ENCODE measurements at regions not wholly inside any gene's neighbourhood (a gene's known extent, or its start where the extent isn't known, plus 50 kb on each side); places are given as distances from the start of the nearest gene placed in this dataset.

DNA sequence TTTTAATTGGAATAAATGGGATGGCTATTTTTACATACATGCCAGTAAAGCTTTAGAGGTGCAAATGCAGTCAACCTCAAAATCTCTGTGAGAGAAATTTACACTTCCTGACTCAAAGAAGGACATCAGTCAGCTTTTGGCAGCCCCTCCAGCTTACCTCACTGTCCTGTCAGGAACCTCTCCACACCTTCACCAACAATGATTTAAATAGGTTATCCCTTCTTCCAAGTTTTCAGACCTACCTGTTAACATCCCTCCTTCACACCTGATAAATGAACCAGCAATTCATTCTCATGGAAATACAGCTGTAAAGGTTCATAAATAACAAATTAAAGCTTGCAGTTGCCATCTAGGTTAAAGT is 286.1 kb downstream of the SHOX2 start:
- Histone ChIP-seq H3K27ac (ENCODE audit: low read depth, low read length) (no peak overlapping the region), H3K36me3 (ENCODE audit: insufficient read depth, low read length) (no peaks in the 10 kb centered on the region), H3K27me3 (ENCODE audit: control insufficient read depth in 1 of 2, insufficient read depth in 2 of 2, low read length in 2 of 2) (no peaks in the 10 kb centered on the region), H3K4me3 (ENCODE audit: low read depth in 1 of 2, low read length in 2 of 2) (no peak overlapping the region), H3K9ac (ENCODE audit: low read length) (no peak overlapping the region), H3K9me3 (ENCODE audit: low read length) (no peaks in the 10 kb centered on the region), H3K4me1 (ENCODE audit: insufficient read depth, low read length) (no peaks in the 10 kb centered on the region)

DNA sequence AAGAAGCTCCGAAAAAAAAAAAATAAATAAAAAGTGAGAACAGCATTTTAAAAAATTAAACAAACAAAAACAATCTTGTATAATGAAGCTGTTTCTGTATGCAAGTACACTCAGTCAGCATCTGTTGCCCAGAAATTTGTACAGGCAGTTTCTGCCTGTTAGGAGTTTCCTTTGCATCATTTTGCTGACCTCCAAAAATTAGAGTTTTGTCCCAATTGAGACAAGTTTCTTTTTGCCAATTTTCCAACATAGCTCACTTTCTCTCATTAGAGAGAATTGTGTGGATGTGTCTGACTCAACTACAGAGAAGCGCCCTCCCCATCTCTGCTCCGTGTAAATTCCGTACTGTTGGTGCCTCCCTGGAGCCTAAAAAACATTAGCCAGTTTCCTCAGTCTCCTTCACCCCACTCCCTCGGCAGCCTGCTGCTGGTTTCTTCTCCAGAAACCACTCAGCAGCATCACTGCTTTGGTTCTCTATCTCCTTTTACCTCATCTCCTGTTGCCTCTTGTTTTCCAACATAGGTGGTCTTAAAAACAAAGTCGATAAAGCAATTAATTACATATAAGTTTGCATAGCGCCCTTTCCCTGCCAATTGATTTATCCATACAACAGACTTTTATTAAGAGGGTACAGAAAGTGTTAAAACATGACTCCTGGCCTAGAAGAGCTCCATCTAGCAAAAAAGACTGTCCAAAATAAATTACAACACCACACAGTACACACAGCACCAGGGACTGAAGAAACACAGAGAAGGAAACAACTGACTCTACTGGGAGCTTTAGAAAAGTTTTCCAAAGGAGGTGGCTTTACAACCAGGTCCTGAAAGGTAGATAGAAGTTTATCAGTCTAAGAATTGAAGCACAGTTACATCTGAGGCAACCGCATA is 286.7 kb downstream of the SHOX2 start:
- Histone ChIP-seq H3K9ac (ENCODE audit: low read length) (no peak overlapping the region), H3K4me1 (ENCODE audit: insufficient read depth, low read length) (no peaks in the 10 kb centered on the region), H3K27ac (ENCODE audit: low read depth, low read length) (no peak overlapping the region), H3K36me3 (ENCODE audit: insufficient read depth, low read length) (no peaks in the 10 kb centered on the region), H3K27me3 (ENCODE audit: control insufficient read depth in 1 of 2, insufficient read depth in 2 of 2, low read length in 2 of 2) (no peaks in the 10 kb centered on the region), H3K9me3 (ENCODE audit: low read length) (no peaks in the 10 kb centered on the region), H3K4me3 (ENCODE audit: low read depth in 1 of 2, low read length in 2 of 2) (no peak overlapping the region)

DNA sequence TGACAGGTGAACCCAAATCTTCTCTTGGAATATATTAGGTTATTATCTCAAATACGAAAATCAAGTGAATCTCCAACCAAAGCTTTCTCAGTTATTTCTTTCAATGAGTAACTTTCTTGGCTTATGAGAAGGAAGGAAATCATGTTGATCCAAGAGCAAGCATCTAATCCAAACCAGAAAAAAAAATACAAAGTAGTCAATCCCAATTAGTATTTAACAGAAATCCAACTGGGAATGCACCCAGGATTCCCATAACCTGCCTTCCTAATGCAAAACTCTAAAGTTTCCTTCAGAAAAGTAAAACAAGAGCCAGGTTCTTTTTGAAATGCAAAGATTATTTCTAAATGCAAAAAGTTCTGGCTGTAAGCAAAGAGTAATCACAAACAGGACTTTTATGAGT is 289.3 kb downstream of the SHOX2 start:
- Histone ChIP-seq H3K36me3 (ENCODE audit: insufficient read depth, low read length) (no peaks in the 10 kb centered on the region), H3K4me3 (ENCODE audit: low read depth in 1 of 2, low read length in 2 of 2) (no peak overlapping the region), H3K4me1 (ENCODE audit: insufficient read depth, low read length) (no peaks in the 10 kb centered on the region), H3K9me3 (ENCODE audit: low read length) (no peaks in the 10 kb centered on the region), H3K27me3 (ENCODE audit: control insufficient read depth in 1 of 2, insufficient read depth in 2 of 2, low read length in 2 of 2) (no peaks in the 10 kb centered on the region), H3K27ac (ENCODE audit: low read depth, low read length) (no peak overlapping the region), H3K9ac (ENCODE audit: low read length) (no peak overlapping the region)

DNA sequence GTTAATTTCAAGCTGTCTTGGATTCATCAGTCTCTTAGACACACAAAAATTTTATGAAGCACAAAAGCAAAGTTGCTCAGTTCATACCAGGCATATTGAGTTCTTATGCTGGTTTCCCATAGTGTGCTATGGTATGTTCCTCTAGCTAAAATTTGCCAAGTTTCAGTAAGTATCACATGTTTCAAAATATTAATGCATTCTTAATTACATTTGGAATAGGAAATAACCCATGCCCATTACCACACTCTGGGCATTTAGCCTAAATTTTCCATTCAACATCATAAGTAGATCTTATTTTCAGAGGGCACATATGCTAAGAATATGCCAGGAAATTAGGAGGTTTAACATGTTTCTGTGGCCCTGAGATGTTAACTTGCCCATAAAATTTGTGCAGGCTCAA is 289.9 kb downstream of the SHOX2 start:
- Histone ChIP-seq H3K9me3 (ENCODE audit: low read length) (no peaks in the 10 kb centered on the region), H3K4me1 (ENCODE audit: insufficient read depth, low read length) (no peaks in the 10 kb centered on the region), H3K27ac (ENCODE audit: low read depth, low read length) (no peak overlapping the region), H3K9ac (ENCODE audit: low read length) (no peak overlapping the region), H3K36me3 (ENCODE audit: insufficient read depth, low read length) (no peaks in the 10 kb centered on the region), H3K4me3 (ENCODE audit: low read depth in 1 of 2, low read length in 2 of 2) (no peak overlapping the region), H3K27me3 (ENCODE audit: control insufficient read depth in 1 of 2, insufficient read depth in 2 of 2, low read length in 2 of 2) (no peaks in the 10 kb centered on the region)

DNA sequence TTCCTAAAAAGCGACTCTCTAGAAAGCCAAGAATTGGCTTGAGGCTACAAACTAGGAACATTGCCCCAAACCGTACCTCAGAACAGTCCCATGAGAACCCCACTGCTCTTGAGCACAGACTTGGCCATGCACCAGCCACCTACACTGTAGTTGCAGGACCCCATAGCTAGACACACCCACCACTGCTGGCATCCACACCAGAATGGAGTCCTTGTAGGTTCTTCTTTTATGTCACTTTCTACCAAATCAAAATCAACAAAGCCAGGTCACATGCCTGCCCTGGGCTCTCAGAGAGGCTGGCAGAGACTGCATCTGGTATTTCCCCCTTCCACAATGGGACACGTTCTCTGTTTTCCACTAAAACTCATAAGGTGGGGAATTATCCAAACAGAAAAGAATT is 290.5 kb downstream of the SHOX2 start:
- Histone ChIP-seq H3K4me3 (ENCODE audit: low read depth in 1 of 2, low read length in 2 of 2) (no peak overlapping the region), H3K9ac (ENCODE audit: low read length) (no peak overlapping the region), H3K27me3 (ENCODE audit: control insufficient read depth in 1 of 2, insufficient read depth in 2 of 2, low read length in 2 of 2) (no peaks in the 10 kb centered on the region), H3K9me3 (ENCODE audit: low read length) (no peaks in the 10 kb centered on the region), H3K4me1 (ENCODE audit: insufficient read depth, low read length) (no peaks in the 10 kb centered on the region), H3K36me3 (ENCODE audit: insufficient read depth, low read length) (no peaks in the 10 kb centered on the region), H3K27ac (ENCODE audit: low read depth, low read length) (no peak overlapping the region)

DNA sequence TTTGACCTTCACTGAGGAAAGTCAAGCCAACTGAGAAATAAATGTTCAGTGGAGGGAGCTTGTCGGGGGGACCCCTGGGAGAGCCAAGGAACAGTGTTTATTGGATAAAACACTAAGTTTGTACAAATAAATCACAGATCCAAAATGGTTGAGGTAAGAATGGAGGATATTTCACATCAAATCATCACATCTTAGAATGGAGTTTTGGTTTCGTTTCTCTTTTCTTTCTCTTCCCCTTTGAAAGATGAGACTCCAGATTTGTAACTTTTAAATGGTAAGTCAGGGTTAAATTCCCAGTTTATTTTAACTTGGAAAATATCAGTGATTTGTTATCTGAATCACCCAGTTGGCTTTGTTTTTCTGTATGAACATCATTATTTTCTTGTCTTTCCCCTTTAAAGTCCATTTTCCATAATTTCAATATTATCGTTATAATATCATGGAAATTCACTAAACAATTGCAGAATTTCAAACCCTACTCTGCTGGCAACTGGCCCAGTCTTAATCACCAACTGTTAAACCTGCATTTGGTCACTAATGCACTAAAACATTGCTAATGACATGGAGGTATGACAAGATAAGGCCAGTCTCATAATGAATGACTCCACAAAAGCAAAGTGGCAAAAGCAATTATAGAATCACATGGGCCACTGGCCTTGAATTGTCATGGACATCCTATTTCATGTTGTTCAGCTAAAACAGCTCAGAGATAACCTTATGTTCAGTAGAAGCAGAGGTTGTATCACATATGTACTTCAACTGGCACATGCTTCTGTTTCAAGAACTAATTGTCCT is 295.1 kb downstream of the SHOX2 start:
- H3K4me3 ChIP-seq (ENCODE audit: low read depth in 1 of 2, low read length in 2 of 2): no peak overlapping the region
- H3K9ac ChIP-seq (ENCODE audit: low read length): no peak overlapping the region
- H3K9me3 ChIP-seq (ENCODE audit: low read length): no peaks in the 10 kb centered on the region
- no peak overlapping the region for H3K27ac ChIP-seq (ENCODE audit: low read depth, low read length)
- H3K36me3 ChIP-seq (ENCODE audit: insufficient read depth, low read length): no peaks in the 10 kb centered on the region
- H3K4me1 ChIP-seq (ENCODE audit: insufficient read depth, low read length): no peaks in the 10 kb centered on the region
- no peaks in the 10 kb centered on the region for H3K27me3 ChIP-seq (ENCODE audit: control insufficient read depth in 1 of 2, insufficient read depth in 2 of 2, low read length in 2 of 2)

DNA sequence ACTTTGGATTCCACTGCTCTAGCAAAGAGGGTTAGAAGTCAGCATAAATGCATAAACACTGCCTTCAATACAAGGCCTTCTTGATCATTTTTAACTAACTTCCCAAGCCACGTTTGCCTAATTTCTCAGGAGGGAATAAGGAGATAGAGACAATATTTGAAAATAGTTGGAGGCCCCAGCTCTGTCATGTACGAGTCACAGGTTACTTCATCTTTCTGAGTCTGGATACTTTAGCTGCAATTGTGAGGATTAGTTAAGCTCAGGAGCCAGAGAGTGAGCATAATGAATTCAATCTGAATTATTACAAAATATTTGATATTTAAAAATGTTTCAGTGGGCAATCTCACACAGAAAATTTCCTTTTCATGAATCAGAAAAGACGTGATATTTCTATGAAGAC is 298.9 kb downstream of the SHOX2 start:
- Histone ChIP-seq H3K36me3 (ENCODE audit: insufficient read depth, low read length) (no peaks in the 10 kb centered on the region), H3K27me3 (ENCODE audit: control insufficient read depth in 1 of 2, insufficient read depth in 2 of 2, low read length in 2 of 2) (no peaks in the 10 kb centered on the region), H3K27ac (ENCODE audit: low read depth, low read length) (no peak overlapping the region), H3K9ac (ENCODE audit: low read length) (no peak overlapping the region), H3K4me1 (ENCODE audit: insufficient read depth, low read length) (no peaks in the 10 kb centered on the region), H3K9me3 (ENCODE audit: low read length) (no peaks in the 10 kb centered on the region), H3K4me3 (ENCODE audit: low read depth in 1 of 2, low read length in 2 of 2) (no peak overlapping the region)

DNA sequence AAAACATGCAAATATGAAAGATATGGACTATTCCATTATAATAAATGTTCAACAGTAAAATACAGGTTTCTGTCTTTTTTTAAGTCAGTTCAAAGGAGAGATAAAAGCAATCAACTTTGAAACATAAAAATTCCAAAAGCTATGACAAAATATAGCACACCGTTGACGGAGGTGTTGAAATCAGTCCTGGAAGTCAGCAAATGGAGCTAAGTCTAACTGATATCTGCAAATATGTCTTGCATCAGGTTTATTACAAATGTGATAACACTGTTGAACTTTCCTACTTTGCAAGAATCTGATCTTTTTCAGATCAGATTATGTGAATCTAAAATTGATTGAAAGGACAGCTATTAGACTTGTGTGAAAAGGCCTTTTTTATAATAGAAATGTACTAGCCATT is 300.7 kb downstream of the SHOX2 start:
- H3K27me3 ChIP-seq (ENCODE audit: control insufficient read depth in 1 of 2, insufficient read depth in 2 of 2, low read length in 2 of 2): no peaks in the 10 kb centered on the region
- H3K9ac ChIP-seq (ENCODE audit: low read length): no peak overlapping the region
- no peak overlapping the region for H3K4me3 ChIP-seq (ENCODE audit: low read depth in 1 of 2, low read length in 2 of 2)
- H3K4me1 ChIP-seq (ENCODE audit: insufficient read depth, low read length): no peaks in the 10 kb centered on the region
- H3K9me3 ChIP-seq (ENCODE audit: low read length): no peaks in the 10 kb centered on the region
- H3K27ac ChIP-seq (ENCODE audit: low read depth, low read length): no peak overlapping the region
- no peaks in the 10 kb centered on the region for H3K36me3 ChIP-seq (ENCODE audit: insufficient read depth, low read length)

DNA sequence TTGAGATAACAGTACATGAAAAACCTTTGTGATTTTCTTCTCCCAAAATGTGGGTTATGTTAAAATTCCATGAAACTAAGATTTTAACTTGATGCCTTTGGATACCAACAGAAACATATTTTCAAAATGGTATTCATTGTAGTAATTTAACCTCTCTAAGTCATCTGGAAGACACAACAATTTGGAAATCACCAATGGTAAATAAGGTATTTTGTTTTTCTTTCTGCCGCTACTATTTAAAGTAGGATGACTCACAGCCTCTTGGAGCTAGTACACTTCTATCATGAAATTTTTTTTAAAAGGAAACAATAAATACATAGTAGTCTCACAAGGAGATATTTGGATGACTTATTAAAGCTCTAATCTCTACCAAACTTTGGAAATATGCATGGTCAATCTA is 291.6 kb upstream of the VEPH1 start:
- Histone ChIP-seq H3K4me1 (ENCODE audit: insufficient read depth, low read length) (no peaks in the 10 kb centered on the region), H3K27me3 (ENCODE audit: control insufficient read depth in 1 of 2, insufficient read depth in 2 of 2, low read length in 2 of 2) (no peaks in the 10 kb centered on the region), H3K27ac (ENCODE audit: low read depth, low read length) (no peak overlapping the region), H3K4me3 (ENCODE audit: low read depth in 1 of 2, low read length in 2 of 2) (no peak overlapping the region), H3K9me3 (ENCODE audit: low read length) (no peaks in the 10 kb centered on the region), H3K36me3 (ENCODE audit: insufficient read depth, low read length) (no peaks in the 10 kb centered on the region), H3K9ac (ENCODE audit: low read length) (no peak overlapping the region)

DNA sequence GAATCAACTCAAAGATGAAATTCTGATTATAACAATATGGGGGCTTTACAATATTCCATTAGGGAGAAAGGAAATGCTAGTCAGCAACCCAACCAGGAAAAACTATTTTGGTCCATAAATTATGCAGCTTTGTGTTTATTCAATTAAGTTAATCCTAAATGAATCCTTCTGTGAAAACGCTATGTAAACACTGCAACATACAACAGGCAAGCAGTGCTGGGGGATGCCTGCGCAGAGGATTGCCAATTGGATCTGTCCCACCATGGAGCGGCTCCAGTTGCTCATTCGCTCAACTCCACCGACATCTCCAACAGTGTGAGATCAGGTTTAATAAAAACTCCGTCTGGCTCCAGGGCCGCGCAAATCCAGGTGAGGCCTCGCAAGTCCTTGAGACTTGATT is 290.5 kb upstream of the VEPH1 start:
- Histone ChIP-seq H3K4me3 (ENCODE audit: low read depth in 1 of 2, low read length in 2 of 2) (no peak overlapping the region), H3K9ac (ENCODE audit: low read length) (no peak overlapping the region), H3K4me1 (ENCODE audit: insufficient read depth, low read length) (no peaks in the 10 kb centered on the region), H3K9me3 (ENCODE audit: low read length) (no peaks in the 10 kb centered on the region), H3K27ac (ENCODE audit: low read depth, low read length) (no peak overlapping the region), H3K27me3 (ENCODE audit: control insufficient read depth in 1 of 2, insufficient read depth in 2 of 2, low read length in 2 of 2) (no peaks in the 10 kb centered on the region), H3K36me3 (ENCODE audit: insufficient read depth, low read length) (no peaks in the 10 kb centered on the region)

DNA sequence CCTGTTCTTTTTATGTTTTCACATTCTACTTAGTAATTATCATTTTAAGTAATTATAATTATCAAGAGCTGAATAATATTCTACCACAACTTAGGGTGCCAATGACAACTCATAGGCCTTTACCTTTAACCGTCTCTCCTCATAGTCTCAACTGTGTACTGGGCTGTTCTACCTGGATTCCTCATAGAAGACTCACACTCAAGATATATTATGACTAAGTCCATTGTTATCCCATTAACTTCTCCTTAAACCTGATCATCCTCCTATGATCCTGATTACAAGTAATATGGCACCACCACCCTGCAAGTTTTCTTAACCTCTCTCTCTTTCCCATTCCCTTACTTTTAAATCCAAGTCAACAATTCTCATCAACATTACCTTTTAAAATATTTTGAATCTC is 285.9 kb upstream of the VEPH1 start:
- Histone ChIP-seq H3K9me3 (ENCODE audit: low read length) (no peaks in the 10 kb centered on the region), H3K9ac (ENCODE audit: low read length) (no peak overlapping the region), H3K36me3 (ENCODE audit: insufficient read depth, low read length) (no peaks in the 10 kb centered on the region)

More for the DNA sequence above, 285.9 kb upstream of the VEPH1 start:
- Histone ChIP-seq H3K27ac (ENCODE audit: low read depth, low read length) (no peak overlapping the region), H3K4me1 (ENCODE audit: insufficient read depth, low read length) (peaks cover 14% of the 10 kb centered on the region), H3K4me3 (ENCODE audit: low read depth in 1 of 2, low read length in 2 of 2) (no peak overlapping the region), H3K27me3 (ENCODE audit: control insufficient read depth in 1 of 2, insufficient read depth in 2 of 2, low read length in 2 of 2) (no peaks in the 10 kb centered on the region)

All from muscle layer of colon (tissue), 2 donors.